AG09309 (cell line): ENCODE measurements at regions not wholly inside any gene's neighbourhood (a gene's known extent, or its start where the extent isn't known, plus 50 kb on each side); places are given as distances from the start of the nearest gene placed in this dataset.

Experiments used
- DNase-seq: peaks from one replicate; pipeline ENCODE4 v3.0.0-alpha.2; 2010; ENCODE audit warnings: low read depth
- H3K4me3 ChIP-seq: 2 replicates; pipeline ENCODE4 v1.5.1; 2011; ENCODE audit warnings: mild to moderate bottlenecking, low read depth, low read length, moderate library complexity; ENCODE audit not compliant: control insufficient read depth
- CTCF ChIP-seq: IDR thresholded peaks from 2 replicates; pipeline ENCODE4 v1.5.1; 2011; ENCODE audit warnings: mild to moderate bottlenecking, low read depth, low read length, inconsistent platforms; ENCODE audit not compliant: insufficient read depth, control insufficient read depth; ENCODE audit errors: missing control alignments

- TF ChIP-seq CTCF, result no peak
- no peak overlapping the region for H3K4me3 ChIP-seq
- no peak for DNase-seq
Observed at GRCh38 chr7:63918986-63919385, 79.7 kb upstream of the ZNF722 start.

GRCh38 chr7:63925262-63925625 is 73.4 kb upstream of the ZNF722 start:
- no peak for DNase-seq
- peak overlapping the region; percentile 22 for H3K4me3 ChIP-seq
- TF ChIP-seq CTCF, result no peak

- H3K4me3 ChIP-seq, result peak overlapping the region; percentile 22
- peak; percentile 10 for DNase-seq
- no peak for TF ChIP-seq CTCF
Observed at GRCh38 chr7:63925626-63926460, 72.8 kb upstream of the ZNF722 start.

- TF ChIP-seq CTCF, result no peak
- H3K4me3 ChIP-seq, result no peak overlapping the region
- DNase-seq, result no peak
Observed at GRCh38 chr7:63927261-63927660, 71.4 kb upstream of the ZNF722 start.

GRCh38 chr7:63931057-63931600 is 67.5 kb upstream of the ZNF722 start:
- DNase-seq, result no peak
- no peak overlapping the region for H3K4me3 ChIP-seq
- TF ChIP-seq CTCF, result no peak

- DNase-seq, result no peak
Observed at GRCh38 chr7:63931985-63932577, 66.6 kb upstream of the ZNF722 start.

More at GRCh38 chr7:63931985-63932577, 66.6 kb upstream of the ZNF722 start:
- H3K4me3 ChIP-seq, result no peak overlapping the region
- TF ChIP-seq CTCF, result no peak
